Activated CD8-positive, alpha-beta T cell treated with anti-CD3 and anti-CD28 coated beads for 36 hours (primary cell): ENCODE measurements at regions not wholly inside any gene's neighbourhood (a gene's known extent, or its start where the extent isn't known, plus 50 kb on each side); places are given as distances from the start of the nearest gene placed in this dataset.

Experiments used
- ATAC-seq: fragments of 200-7000 bp; cut with Tn5 transposase; one replicate; pipeline ENCODE4 v1.10.0; 2021; ENCODE audit warnings: mild to moderate bottlenecking, moderate library complexity
- CTCF ChIA-PET: fragments of 350-600 bp; sonication (Branson Sonifier 250); formaldehyde crosslinking; loops from one replicate; lab custom pipeline; 2021; ENCODE audit warnings: antibody characterized with exemption; lab: Charles Lee
- POLR2A ChIA-PET: fragments of 350-600 bp; sonication (Branson Sonifier 250); formaldehyde crosslinking; loops from one replicate; lab custom pipeline; 2021; ENCODE audit warnings: antibody characterized with exemption; lab: Charles Lee
- DNase-seq: peaks from one replicate; pipeline ENCODE4 v3.0.0-alpha.2; 2020
- H3K27ac Mint-ChIP-seq: one replicate; pipeline ENCODE4 v1.8.0; 2021; ENCODE audit warnings: mild to moderate bottlenecking, mixed read lengths
- H3K27me3 Mint-ChIP-seq: one replicate; pipeline ENCODE4 v1.8.0; 2021; ENCODE audit warnings: mixed read lengths
- H3K36me3 Mint-ChIP-seq: one replicate; pipeline ENCODE4 v1.8.0; 2021; ENCODE audit warnings: low read depth, mixed read lengths
- H3K4me1 Mint-ChIP-seq: one replicate; pipeline ENCODE4 v1.8.0; 2021; ENCODE audit warnings: low read depth, mixed read lengths
- H3K4me3 Mint-ChIP-seq: one replicate; pipeline ENCODE4 v1.8.0; 2021; ENCODE audit warnings: mild to moderate bottlenecking, moderate library complexity, mixed read lengths
- H3K9me3 Mint-ChIP-seq: one replicate; pipeline ENCODE4 v1.8.0; 2021; ENCODE audit warnings: mixed read lengths
- CTCF ChIP-seq: fragments of 200-600 bp; IDR thresholded peaks from one replicate; pipeline ENCODE4 v1.8.0; 2022; ENCODE audit warnings: antibody characterized with exemption, mild to moderate bottlenecking
- intact Hi-C: fragments of 100-400 bp; cut with micrococcal nuclease; formaldehyde crosslinking; loops from one replicate; pipeline ENCODE4 v1.10.0; 2022

GRCh38 chr4:57679969-57680368 lies 569.8 kb upstream of the IGFBP7 start:
- H3K36me3 Mint-ChIP-seq: no peaks in the 10 kb centered on the region
- no peak overlapping the region for H3K27ac Mint-ChIP-seq
- peaks cover 10% of the 10 kb centered on the region for H3K9me3 Mint-ChIP-seq
- no peak overlapping the region for H3K4me3 Mint-ChIP-seq
- no peak for TF ChIP-seq CTCF
- ATAC-seq (no peak), DNase-seq (no peak)
- no peaks in the 10 kb centered on the region for H3K27me3 Mint-ChIP-seq
- POLR2A ChIA-PET: no interaction called here
- CTCF ChIA-PET: no interaction called here
- H3K4me1 Mint-ChIP-seq: no peaks in the 10 kb centered on the region
- intact Hi-C loops: no loop called here

DNA sequence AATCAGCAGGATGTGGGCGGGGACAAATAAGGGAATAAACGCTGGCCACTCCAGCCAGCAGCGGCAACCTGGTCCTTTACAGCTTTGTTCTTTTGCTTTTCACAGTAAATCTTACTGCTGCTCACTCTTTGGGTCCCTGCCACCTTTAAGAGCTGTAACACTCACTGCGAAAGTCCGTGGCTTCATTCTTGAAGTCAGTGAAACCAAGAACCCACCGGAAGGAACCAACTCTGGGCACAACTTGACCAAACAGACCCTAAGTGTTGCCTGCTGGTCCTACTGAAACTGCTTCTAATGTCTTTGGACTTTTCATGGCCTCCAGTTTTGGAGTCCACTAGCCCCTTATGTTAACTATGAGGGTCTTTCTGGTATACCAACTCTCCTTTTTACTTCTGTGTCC lies 566.2 kb upstream of the IGFBP7 start:
- intact Hi-C loops: no loop called here
- ChIA-PET CTCF (no interaction called here), POLR2A (no interaction called here)
- Mint-ChIP-seq H3K27ac (no peak overlapping the region), H3K9me3 (peaks cover 10% of the 10 kb centered on the region), H3K4me1 (no peaks in the 10 kb centered on the region), H3K27me3 (no peaks in the 10 kb centered on the region), H3K4me3 (no peak overlapping the region), H3K36me3 (no peaks in the 10 kb centered on the region)
- ATAC-seq (no peak), DNase-seq (no peak)
- no peak for TF ChIP-seq CTCF

DNA sequence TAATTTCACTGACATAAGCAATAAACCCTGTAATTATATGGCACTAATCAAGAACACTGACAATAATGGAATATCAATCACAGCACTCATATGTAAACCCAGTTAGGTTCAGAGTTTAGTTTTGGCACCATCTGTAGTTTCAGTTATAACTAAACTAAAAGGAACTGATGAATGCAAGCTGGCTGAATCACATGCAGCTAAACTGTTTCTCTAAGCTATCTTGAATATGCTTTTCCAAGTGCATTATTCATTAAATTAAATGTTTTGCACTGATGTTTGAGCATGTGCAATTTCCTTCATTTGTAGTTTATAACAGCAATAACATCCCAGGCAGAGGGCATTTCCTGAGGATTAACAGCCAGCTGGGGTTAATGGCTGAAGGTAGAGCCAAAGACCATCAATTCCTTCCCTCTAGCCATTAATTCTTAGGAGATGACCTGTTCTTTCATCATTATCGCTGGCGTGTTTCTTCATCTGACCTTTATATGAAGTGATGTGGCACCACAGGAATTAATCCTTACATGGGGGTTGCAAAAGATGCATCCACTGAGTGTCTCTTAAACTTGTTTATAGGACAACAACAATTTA lies 562.8 kb upstream of the IGFBP7 start:
- intact Hi-C loops: no loop called here
- CTCF ChIA-PET: no interaction called here
- Mint-ChIP-seq H3K36me3 (no peaks in the 10 kb centered on the region), H3K27me3 (no peaks in the 10 kb centered on the region), H3K9me3 (peaks cover 8% of the 10 kb centered on the region), H3K27ac (no peak overlapping the region), H3K4me1 (no peaks in the 10 kb centered on the region), H3K4me3 (no peak overlapping the region)
- no peak for TF ChIP-seq CTCF
- DNase-seq (no peak), ATAC-seq (no peak)
- POLR2A ChIA-PET: no interaction called here

GRCh38 chr4:57668621-57669020 lies 558.4 kb upstream of the IGFBP7 start:
- H3K27ac Mint-ChIP-seq: no peak overlapping the region
- CTCF ChIA-PET: no interaction called here

GRCh38 chr4:57665806-57666205 lies 555.6 kb upstream of the IGFBP7 start:
- H3K36me3 Mint-ChIP-seq: no peaks in the 10 kb centered on the region
- no peaks in the 10 kb centered on the region for H3K27me3 Mint-ChIP-seq
- H3K4me1 Mint-ChIP-seq: no peaks in the 10 kb centered on the region
- ChIA-PET CTCF (no interaction called here), POLR2A (no interaction called here)
- H3K4me3 Mint-ChIP-seq: no peak overlapping the region
- ATAC-seq (no peak), DNase-seq (no peak)
- H3K27ac Mint-ChIP-seq: no peak overlapping the region
- intact Hi-C loops: no loop called here
- H3K9me3 Mint-ChIP-seq: peaks cover 3% of the 10 kb centered on the region
- TF ChIP-seq CTCF: no peak

More at GRCh38 chr4:57668621-57669020, 558.4 kb upstream of the IGFBP7 start:
- H3K36me3 Mint-ChIP-seq: no peaks in the 10 kb centered on the region
- no peak for ATAC-seq
- no peaks in the 10 kb centered on the region for H3K27me3 Mint-ChIP-seq
- peaks cover 3% of the 10 kb centered on the region for H3K9me3 Mint-ChIP-seq
- intact Hi-C loops: no loop called here
- H3K4me3 Mint-ChIP-seq: no peak overlapping the region
- POLR2A ChIA-PET: no interaction called here
- DNase-seq: no peak
- no peak for TF ChIP-seq CTCF
- no peaks in the 10 kb centered on the region for H3K4me1 Mint-ChIP-seq
